GM18517 (cell line): ENCODE measurements at regions not wholly inside any gene's neighbourhood (a gene's known extent, or its start where the extent isn't known, plus 50 kb on each side); places are given as distances from the start of the nearest gene placed in this dataset.

ENCODE experiments used
- ATAC-seq: cut with Tn5 transposase; IDR thresholded peaks from one replicate; pipeline ENCODE4 v1.9.1; 2021; ENCODE audit warnings: mild to moderate bottlenecking, moderate library complexity; ENCODE audit not compliant: unreplicated experiment

DNA sequence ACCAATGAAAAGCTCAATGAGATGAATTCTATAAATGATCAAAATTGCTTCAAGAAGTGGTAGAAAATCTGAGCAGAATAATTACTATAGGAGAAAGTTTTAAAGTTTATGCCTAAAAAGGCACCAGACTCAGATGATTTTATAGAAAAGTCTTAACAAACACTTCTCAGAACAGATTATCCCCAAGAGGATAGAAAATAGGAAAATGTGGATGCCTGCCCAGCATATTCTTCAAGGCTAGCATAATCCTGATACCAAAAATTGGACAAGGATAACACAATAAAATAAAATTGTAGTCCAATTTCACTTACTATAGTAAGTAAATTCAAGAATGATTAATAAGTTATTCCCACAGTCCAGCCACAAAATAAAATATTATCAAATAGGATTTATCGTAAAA is 397.0 kb downstream of the NR2F1-AS1 start:
- ATAC-seq = no peak

DNA sequence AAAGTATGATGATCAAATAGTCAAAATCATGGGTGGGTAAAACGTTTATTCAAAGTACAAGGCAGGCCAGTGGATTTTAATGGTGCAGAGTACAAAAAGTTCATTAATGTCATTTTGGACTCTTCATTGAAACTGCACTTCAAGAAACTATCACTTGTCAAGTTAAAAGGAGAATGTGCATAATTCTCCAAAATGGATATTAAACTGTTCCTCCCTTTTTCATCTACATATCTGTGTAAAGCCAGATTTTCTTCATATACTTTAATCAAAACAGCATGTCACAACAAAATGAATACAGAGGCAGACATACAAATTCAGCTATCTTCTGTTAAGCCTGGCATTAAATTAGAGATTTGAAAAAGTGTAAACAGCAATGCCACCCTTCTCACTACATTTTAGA is 401.6 kb downstream of the NR2F1-AS1 start:
- no peak for ATAC-seq

DNA sequence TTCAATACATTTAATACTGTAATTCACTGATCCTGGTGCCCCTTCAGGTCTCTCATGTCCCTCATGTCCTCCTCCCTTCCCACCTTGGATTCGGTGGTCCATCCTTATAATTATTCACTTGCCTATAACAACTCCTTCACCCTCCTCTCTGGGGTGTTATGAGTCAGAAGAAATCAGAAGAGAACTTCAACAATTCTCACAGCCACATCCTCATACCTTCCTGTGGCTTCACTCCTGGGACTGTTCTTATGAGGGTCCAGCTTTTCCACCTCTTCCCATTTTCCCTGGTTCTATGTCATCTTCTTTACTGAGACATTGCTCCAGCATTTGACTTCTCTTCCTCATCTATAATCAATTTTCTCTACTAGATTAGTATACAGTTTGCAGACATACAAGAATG is 406.1 kb downstream of the NR2F1-AS1 start:
- ATAC-seq = no peak

DNA sequence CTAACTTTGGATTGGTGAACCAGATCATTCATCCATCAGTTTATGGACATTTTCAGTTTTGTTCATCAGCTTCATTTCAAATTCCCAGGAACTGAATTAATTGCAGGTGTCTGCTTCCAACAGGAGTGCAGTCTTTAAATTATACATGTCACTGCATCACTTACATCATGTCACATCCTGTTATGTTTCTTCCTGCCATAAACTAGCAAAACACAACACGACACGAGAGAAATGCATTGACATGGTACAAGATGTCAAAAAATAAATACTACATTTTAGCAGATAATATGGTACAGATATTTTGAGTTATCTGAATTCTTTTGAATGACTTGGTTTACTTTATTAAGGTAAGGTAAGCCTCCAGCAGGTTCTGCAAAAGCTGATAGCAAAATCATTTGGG is 415.5 kb downstream of the NR2F1-AS1 start:
- no peak for ATAC-seq

DNA sequence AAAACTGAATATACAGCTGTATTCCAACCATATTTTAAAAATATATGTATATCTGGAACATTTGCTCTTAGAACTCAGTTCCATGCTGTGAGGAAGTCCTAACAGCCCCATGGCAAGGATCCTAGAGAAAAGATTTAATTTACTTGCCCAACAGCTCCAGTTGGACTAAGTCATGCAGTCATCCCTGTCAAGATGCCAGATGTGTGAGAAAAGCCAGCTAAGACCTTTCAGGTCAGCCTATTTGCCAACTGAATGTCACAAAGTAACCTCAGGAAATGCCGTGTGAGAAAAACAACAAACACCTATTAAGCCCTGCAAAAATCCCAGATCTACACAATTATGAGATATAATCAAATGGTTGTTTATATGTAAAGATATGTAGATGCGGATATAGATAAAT is 416.3 kb downstream of the NR2F1-AS1 start:
- no peak for ATAC-seq

DNA sequence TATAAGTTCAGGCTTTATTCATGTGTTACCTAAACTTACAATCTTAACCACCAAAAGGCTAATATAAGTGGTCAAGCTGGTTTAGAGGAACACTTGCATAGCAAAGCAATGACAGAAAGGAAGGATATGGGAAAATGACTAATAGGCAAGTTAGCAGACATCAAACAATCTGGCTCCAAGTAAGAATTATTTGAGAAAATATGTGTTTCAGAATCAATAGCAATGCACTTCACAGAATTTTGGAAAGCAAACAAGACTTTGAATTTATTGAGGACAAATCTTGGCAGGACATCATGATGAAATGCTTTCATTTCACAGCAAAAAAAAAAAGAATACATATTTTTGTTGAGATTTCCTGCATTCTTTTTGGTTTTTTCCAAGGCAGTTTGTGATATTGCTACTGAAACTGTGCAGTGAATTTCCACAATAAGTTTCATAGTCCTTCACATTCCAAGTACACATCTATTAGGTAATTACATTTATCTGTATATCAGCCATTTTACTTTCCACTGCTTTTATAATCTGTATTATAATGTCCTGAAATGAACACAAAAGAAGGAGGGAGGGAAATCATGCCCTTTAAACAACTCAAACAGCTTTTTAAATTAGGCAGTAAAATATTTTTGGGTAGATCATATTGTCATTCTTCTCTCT is 417.9 kb downstream of the NR2F1-AS1 start:
- no peak for ATAC-seq

DNA sequence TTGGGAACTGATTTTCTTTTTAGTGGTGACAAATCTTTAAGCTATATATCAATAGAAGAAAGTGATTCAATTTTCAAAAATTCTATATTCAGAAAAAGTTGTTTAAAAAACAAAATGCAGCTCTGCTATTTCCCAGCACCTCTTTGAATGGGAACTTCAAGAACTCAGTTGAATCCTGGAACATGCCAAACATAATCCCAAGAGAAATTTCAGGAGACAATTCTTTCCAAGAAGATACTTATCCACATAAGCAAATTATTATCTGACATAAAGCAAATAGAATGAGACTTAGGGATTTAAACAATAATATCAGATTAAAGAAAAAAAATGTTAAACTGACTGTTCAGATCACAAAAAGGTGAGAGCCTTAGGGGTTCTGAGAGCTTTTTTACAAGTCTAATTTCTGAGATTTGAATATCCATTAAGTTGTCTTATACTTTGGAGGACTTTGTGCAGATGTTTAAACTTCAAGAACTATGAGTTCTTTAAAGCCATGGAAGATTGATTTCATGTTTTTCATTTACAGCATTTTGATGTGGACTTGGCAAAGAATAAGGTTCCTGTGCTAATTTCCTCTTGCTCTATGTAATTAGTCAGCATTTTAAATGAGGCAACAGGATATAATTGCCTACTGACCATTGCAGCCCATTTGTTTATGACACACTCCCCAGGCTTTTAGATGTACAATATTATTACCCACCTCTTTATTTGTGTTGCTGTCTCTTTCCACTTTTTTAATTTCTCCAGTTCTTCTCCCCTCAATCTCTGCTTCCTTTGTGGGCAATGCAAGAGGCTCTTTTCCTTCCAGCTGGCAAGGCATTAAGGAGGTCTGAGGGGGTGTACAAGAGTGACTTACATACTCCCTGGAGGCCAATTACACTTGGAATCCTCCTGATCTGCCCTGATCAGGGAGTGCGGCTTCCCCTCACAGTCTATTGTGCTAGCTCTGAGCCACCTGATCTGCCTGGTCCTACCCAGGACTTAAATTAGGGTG is 419.1 kb downstream of the NR2F1-AS1 start:
- no peak for ATAC-seq

DNA sequence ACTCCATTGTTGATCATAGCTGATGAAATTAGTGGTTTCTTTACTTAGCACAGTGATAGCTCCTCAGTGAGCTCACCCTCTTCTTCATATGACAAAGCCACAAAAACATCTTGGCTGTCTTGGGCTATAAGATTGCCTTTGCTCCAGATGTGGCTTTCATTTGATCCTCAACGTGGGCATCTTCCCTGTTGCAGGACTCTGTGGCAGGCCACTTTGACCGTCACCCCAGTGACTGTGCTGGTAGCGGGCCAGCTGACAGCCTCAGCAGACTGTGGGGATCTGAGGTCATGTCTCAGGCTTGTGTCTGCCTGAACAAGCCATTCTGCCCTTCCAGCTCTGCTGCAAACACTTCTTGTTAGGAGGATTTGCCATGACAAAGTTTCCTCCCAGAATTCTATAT is 422.2 kb downstream of the NR2F1-AS1 start:
- no peak for ATAC-seq

DNA sequence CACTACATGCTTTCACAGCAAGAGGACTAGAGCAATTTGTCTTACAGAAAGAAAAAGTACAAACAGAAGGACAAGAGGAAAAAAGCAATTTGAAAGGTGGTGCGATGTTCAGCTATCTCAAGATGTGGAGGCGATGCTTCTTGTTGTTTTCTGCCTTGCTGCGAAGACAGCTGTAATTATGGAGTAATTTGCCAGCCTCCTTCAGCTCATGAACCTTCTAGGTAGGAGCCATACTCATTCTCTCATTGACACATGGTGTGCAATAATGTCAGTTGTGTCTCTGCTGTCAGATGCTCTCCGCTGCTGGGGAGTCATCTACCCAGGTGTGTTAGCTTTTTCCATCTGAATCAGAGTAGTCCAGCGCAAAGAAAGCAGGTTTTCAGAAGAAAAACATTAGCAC is 424.5 kb downstream of the NR2F1-AS1 start:
- no peak for ATAC-seq

DNA sequence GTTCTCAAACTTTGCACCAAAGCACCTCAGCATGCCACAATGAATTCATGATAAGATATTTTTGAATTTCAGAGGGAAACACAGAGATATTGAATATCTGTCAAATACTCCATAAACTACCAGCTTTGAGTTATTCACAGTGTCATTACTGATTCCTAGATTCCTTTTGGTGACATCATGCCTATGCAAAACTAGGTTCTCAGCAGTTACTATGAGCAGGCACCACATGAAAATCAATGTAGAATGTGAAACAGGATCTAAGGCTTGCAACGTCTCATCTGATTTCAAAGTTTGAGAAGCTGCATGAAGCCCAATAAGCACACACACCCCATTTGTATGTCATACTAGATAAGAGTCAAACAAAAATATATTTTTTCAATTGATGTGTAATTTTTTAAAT is 426.5 kb downstream of the NR2F1-AS1 start:
- ATAC-seq = no peak

DNA sequence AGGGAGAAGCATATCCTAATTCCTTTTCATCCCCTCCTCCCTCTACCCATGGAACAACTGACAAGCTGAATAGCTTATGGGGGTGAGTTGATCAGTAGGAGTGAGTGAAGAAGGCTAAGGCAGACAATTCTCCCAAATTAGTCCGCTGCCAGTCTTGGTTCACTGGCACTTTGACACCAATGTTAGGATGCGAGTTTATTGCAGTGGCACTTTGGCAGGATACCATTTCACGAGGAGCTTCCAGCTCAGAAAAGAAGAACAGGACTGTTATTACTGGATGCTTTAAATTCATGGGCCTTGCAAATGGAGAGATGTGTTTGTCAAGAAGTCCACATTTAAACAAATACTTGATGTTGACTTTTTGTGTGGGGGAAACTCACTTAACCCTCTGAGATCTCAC is 427.6 kb downstream of the NR2F1-AS1 start:
- ATAC-seq = no peak

DNA sequence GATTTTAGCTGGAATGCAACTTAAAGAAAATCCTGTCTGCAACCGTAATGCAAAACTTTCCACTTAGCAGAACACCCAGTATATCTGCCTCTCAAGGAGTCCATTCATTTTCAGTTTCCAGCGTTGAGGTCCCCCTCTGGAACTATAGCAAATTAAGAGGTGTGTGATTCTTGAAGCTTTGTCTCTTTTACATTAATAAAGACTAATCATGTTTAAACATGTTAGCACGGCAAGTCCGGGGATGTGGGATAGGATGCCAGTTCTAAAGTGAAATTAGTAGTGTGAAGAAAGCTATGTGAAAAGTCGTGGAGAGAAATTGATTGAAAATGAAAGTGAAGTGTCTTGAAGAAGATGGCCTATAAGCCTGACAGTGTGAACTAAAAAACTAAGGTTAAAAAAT is 429.1 kb downstream of the NR2F1-AS1 start:
- no peak for ATAC-seq

DNA sequence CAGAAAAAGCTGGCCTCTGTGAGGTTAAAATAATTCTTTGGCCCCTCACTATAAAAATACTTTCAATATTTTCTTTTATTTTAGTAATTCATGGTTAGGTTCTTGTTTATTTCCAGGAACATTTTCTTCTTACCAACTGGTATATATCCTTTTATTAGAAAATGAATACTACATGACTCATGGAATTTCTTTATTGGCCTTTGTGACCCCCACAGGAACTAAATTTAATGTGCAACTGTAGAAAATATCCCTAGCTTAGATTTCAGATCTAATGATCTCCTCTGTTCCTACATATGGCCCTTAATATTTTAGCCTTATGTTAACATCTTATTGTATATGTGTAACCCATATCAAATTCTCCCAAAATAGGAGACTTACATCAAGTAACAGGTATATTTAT is 429.9 kb downstream of the NR2F1-AS1 start:
- no peak for ATAC-seq

DNA sequence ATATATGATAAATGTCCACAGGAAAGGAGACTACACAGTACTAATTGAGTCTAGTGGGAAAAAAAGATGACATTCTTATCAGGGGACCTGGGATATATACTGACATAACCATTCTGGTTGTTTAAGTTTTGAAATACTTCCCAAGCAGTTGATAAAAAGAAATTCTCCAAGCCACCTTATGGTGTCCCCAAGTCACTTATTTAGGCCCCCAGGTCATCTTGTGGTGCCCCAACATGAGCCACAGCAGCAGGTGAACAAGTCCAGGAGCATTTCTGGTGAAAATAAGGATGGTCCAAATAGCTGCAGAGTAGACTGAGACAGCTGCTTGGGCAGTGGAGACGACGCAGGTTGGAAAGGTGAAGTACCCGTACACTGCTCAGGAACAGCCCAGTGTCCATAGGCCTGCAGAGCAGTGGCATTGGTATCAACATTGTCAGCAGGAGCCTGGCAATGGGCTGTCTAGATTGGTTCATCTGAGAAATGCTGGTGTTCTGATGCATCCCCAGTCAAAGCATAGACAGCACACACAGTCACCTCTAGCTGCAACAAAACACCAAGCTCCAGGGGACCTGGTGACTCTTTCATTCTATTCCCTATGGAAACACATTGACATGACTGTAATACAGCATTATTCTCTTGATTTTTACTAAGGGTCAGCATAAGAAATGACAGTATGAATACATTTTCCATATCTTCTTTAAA is 430.6 kb downstream of the NR2F1-AS1 start:
- no peak for ATAC-seq

DNA sequence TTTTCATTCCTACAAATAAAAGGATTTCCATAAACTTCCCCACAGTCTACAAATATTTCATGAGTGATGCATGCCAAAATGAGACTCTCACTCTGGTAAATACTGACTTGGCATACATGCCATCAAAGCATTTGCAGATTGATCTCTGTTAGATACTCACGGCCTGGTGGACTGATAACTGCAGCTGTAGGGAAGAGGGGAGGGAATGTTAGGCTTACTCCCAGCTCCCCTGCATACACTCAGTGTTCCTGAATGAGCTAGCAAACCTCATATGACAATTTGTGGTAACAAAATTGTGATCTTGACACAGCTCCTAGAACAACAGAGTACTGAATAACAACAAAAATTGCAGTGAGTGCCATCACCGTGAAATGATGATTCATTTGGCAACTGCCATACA is 435.3 kb downstream of the NR2F1-AS1 start:
- no peak for ATAC-seq

DNA sequence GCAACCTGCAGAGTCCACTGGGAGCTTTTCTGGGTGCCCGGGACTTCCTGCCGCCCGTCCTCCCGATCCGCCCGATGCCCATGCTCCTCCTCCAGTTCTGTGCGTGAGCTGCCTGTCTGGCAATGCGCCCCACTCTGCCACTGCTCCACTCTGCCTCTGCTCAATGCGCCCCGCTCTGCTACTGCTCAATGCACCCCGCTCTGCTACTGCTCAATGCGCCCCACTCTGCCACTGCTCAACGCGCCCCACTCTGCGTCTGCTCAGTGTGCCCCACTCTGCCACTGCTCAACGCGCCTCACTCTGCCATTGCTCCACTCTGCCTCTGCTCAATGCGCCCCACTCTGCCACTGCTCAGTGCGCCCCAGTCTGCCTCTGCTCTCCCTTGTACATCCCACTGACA is 436.0 kb downstream of the NR2F1-AS1 start:
- no peak for ATAC-seq

DNA sequence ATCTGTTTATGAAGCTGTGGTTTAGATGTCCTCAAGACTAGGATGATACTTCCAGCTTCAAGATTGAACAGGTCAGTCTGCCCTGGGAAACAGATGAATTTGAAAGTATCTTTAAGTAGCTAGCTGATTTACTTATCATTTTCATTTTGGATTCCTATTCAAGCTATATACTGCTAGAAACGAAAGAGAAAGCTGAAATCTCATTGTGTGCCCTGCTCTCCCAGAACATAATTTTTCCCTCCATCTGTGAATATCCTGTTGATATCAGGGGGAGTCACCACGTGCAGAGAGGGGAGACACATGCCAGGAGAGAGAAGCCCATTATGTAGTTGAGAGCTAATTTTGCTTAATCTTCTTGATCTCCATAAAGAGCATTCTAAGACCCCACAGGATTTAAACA is 439.1 kb downstream of the NR2F1-AS1 start:
- ATAC-seq = no peak

DNA sequence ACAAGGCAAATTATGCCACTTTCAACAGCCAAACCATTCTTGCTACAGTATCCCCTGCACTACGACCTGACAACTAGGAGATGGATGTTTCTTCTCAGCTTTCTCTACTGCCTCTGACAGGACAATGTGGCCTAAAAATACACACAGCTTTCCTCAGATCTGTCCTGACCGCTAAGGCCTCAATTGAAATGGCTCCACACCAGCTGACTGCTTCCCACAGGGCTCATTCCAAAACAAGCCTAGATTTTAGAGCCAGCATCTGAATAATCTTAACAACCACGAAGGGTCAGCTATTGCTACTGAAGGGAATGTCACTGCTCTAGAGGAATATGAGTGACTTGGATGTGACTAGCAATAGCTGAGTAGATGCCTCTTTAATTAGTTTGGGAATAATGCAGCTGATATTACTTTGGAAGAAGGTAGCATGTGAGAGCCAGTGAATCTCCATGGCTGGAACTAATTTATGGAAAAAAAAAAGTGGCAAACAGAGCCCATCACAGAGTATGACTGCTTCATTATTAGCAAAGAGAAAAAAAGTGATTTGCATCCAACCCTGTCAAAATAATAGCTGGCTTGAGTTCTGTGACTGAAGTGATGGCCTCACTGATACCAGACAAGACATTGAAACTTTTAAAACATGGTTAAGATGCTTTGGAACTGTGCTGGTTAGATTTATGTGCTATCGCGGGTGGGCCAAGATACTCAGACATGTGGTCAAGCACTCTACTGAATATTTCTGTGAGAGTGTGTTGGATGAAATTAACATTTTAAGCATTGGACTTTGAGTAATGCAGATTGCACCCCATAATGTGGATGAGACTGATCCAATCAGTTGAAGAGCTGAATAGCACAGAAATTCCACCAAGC is 450.2 kb downstream of the NR2F1-AS1 start:
- ATAC-seq = no peak

DNA sequence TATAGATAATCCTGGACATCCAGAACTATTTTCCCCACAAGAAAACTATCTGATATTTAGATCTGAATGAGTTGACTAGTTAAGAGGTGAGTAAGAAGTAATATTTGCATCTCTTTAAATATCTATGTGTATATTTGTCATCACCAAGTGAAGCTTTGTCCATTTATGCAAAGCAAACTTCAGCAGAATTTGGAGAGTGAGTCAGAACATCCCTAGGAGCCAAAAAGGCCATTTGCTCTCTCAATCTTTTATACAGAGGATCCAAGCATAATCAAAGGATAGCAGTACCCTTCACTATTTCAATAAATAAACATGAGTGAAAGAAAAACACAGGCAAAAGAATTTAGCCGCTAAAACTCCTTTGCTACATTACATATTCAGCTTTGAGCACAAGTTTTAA is 454.4 kb downstream of the NR2F1-AS1 start:
- ATAC-seq = no peak

DNA sequence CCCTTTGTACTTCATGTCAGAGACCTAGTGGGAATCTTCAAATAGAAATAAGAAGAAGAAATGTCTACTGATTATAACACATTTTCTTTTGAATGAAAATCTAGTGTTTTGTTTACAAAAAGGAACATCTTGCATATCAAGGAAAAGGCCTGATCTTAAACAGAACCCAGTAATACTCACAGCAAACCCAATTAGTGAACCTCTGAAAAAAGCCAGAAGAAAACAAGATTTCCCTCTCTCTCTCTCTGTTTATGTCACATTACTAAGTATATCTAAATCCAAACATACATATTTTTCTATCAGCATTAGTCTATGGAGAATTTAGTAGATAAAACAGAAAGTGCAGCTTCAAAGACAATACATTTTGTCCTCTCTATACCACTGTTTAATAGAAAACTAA is 457.9 kb downstream of the NR2F1-AS1 start:
- ATAC-seq = no peak

DNA sequence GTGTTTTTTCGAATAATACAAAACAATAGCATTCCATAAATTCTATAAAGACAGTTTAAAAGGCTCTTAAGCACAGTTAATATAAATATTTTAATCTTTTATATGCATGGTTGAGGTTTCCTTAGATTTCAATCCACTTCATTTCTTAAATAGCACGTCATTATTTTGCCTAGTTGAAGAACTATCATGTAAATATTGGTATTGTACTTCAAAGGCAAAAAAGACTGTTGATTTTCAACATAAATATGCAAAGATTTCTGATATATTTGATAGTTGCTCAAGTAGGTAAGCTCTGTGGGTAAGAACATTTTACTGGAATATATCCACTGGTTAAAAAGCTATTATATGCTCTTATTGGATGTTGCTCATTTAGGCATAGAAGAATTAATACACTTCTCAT is 458.6 kb downstream of the NR2F1-AS1 start:
- no peak for ATAC-seq
